GM12878 (cell line): ENCODE measurements at regions not wholly inside any gene's neighbourhood (a gene's known extent, or its start where the extent isn't known, plus 50 kb on each side); places are given as distances from the start of the nearest gene placed in this dataset.

Experiments used
- ATAC-seq: fragments of 200-7000 bp; cut with Tn5 transposase; 3 replicates; pipeline ENCODE4 v1.9.1; 2020; ENCODE audit warnings: mild to moderate bottlenecking, moderate library complexity
- BruUV-seq: library from RNA; stranded (reverse); fragments of 400-500 nt; replicated peaks from 2 replicates; lab custom pipeline; 2021; lab: Mats Ljungman, UMichigan
- CTCF ChIA-PET: fragments of 300-600 bp; sonication (Branson Sonifier 250); formaldehyde crosslinking; extraction: SDS; loops from one replicate; lab custom pipeline; 2021; ENCODE audit warnings: inconsistent platforms; lab: Yijun Ruan, JAX
- POLR2A ChIA-PET: fragments of 350-600 bp; formaldehyde crosslinking; extraction: SDS; loops from one replicate; lab custom pipeline; 2021; ENCODE audit warnings: inconsistent platforms; lab: Charles Lee
- RAD21 ChIA-PET: fragments of 300-600 bp; sonication (Branson Sonifier 250); formaldehyde crosslinking; loops from one replicate; lab custom pipeline; 2023; ENCODE audit warnings: antibody characterized with exemption; ENCODE audit not compliant: unreplicated experiment; lab: Charles Lee
- SMC1A ChIA-PET: fragments of 300-600 bp; sonication (Branson Sonifier 250); formaldehyde crosslinking; loops from one replicate; lab custom pipeline; 2023; ENCODE audit not compliant: unreplicated experiment, uncharacterized antibody; lab: Charles Lee
- DNase-seq: peaks from one replicate; pipeline ENCODE4 v3.0.0-alpha.2; 2011; ENCODE audit warnings: low read depth, low spot score
- FAIRE-seq: peaks from 3 replicates; lab custom pipeline; 2011; peaks lifted over from hg19 to GRCh38; lab: Jason Lieb, UNC
- H2AFZ ChIP-seq: 2 replicates; pipeline ENCODE4 v1.6.0; 2011; ENCODE audit warnings: low read depth, low read length, control low read depth; ENCODE audit not compliant: control insufficient read depth
- H3K27ac ChIP-seq: 2 replicates; pipeline ENCODE4 v1.5.1; 2011; ENCODE audit warnings: control low read depth; ENCODE audit not compliant: control insufficient read depth, insufficient read depth
- H3K27me3 ChIP-seq, 2 experiments: replicated peaks in 1 of 2; 2 replicates each; pipeline versions ENCODE4 v1.6.0 to v1.6.1; 2011; ENCODE audit warnings: low read length in 1 of 2; ENCODE audit not compliant: control insufficient read depth in 2 of 2, insufficient read depth in 2 of 2
- H3K36me3 ChIP-seq, 2 experiments: 2 replicates each; pipeline ENCODE4 v1.5.1; 2011; ENCODE audit warnings: low read length in 1 of 2; ENCODE audit not compliant: control insufficient read depth in 2 of 2, insufficient read depth in 2 of 2
- H3K4me1 ChIP-seq: 2 replicates; pipeline ENCODE4 v1.6.1; 2011; ENCODE audit warnings: mild to moderate bottlenecking, low read length, moderate library complexity, mixed read lengths; ENCODE audit not compliant: control insufficient read depth, insufficient read depth
- H3K4me2 ChIP-seq: 2 replicates; pipeline ENCODE4 v1.6.0; 2011; ENCODE audit warnings: control low read depth; ENCODE audit not compliant: control insufficient read depth, insufficient read depth
- H3K4me3 ChIP-seq: fragments of 200-600 bp; sonication (generic); 2 replicates; pipeline ENCODE4 v1.5.1; 2016
- H3K79me2 ChIP-seq: 2 replicates; pipeline ENCODE4 v1.6.0; 2011; ENCODE audit warnings: low read length; ENCODE audit not compliant: control insufficient read depth, insufficient read depth
- H3K9ac ChIP-seq: 2 replicates; pipeline ENCODE4 v1.8.0; 2011; ENCODE audit warnings: low read length, control low read depth, mixed read lengths; ENCODE audit not compliant: control insufficient read depth, insufficient read depth
- H3K9me3 ChIP-seq: replicated peaks from 3 replicates; pipeline ENCODE4 v1.5.1; 2011; ENCODE audit warnings: mild to moderate bottlenecking, low read length; ENCODE audit not compliant: control insufficient read depth, insufficient read depth
- H4K20me1 ChIP-seq: 2 replicates; pipeline ENCODE4 v1.6.0; 2011; ENCODE audit not compliant: control insufficient read depth, insufficient read depth
- BMI1 ChIP-seq: fragments of 450-650 bp; IDR thresholded peaks from 2 replicates; pipeline ENCODE4 v1.6.1; 2016; ENCODE audit warnings: mild to moderate bottlenecking, moderate library complexity, borderline replicate concordance
- CBX5 ChIP-seq: sonication (generic); IDR thresholded peaks from 2 replicates; pipeline ENCODE4 v1.6.1; 2016; ENCODE audit warnings: low read depth, moderate library complexity, mild to moderate bottlenecking, inconsistent platforms
- FOXM1 ChIP-seq: IDR thresholded peaks from 2 replicates; pipeline ENCODE4 v1.6.1; 2012; ENCODE audit warnings: low read depth, mild to moderate bottlenecking, inconsistent platforms, low read length, moderate library complexity
- HDAC6 ChIP-seq: fragments of 200-600 bp; sonication (generic); IDR thresholded peaks from one replicate; pipeline ENCODE4 v1.8.0; 2017; ENCODE audit warnings: antibody characterized with exemption; ENCODE audit not compliant: unreplicated experiment
- IKZF2 ChIP-seq, 2 experiments: fragments of 450-650 bp; IDR thresholded peaks; 2 replicates each; pipeline ENCODE4 v1.6.1; 2017; ENCODE audit warnings: mild to moderate bottlenecking in 2 of 2, moderate library complexity in 2 of 2
- KLF5 ChIP-seq: fragments of 450-650 bp; IDR thresholded peaks from 2 replicates; pipeline ENCODE4 v1.6.1; 2014; ENCODE audit warnings: mild to moderate bottlenecking; ENCODE audit not compliant: partially characterized antibody
- LARP7 ChIP-seq: fragments of 450-650 bp; IDR thresholded peaks from 2 replicates; pipeline ENCODE4 v1.6.1; 2017; ENCODE audit warnings: mild to moderate bottlenecking
- MEF2A ChIP-seq: IDR thresholded peaks from 2 replicates; pipeline ENCODE4 v1.6.1; 2011; ENCODE audit warnings: low read depth, mild to moderate bottlenecking, low read length, moderate library complexity; ENCODE audit not compliant: insufficient read depth
- MTA2 ChIP-seq: fragments of 450-650 bp; IDR thresholded peaks from 2 replicates; pipeline ENCODE4 v1.6.1; 2016; ENCODE audit warnings: low read depth, mild to moderate bottlenecking, moderate library complexity
- NFXL1 ChIP-seq: fragments of 450-650 bp; IDR thresholded peaks from 2 replicates; pipeline ENCODE4 v1.6.1; 2017; ENCODE audit warnings: antibody characterized with exemption, mild to moderate bottlenecking, borderline replicate concordance
- NFYB ChIP-seq: IDR thresholded peaks from 2 replicates; pipeline ENCODE4 v1.6.1; 2011; ENCODE audit warnings: low read depth, mild to moderate bottlenecking, low read length, improper control_type of control experiment, moderate library complexity; ENCODE audit not compliant: insufficient read depth
- RCOR1 ChIP-seq: conservative IDR thresholded peaks from 2 replicates; pipeline ENCODE4 v1.6.1; 2012; ENCODE audit warnings: low read depth, low read length, improper control_type of control experiment
- SMARCA5 ChIP-seq: fragments of 450-650 bp; IDR thresholded peaks from 2 replicates; pipeline ENCODE4 v1.6.1; 2017; ENCODE audit warnings: mild to moderate bottlenecking
- SP1 ChIP-seq: IDR thresholded peaks from one replicate; pipeline ENCODE4 v1.6.1; 2011; ENCODE audit warnings: low read depth, low read length
- STAT1 ChIP-seq: fragments of 450-650 bp; conservative IDR thresholded peaks from 2 replicates; pipeline ENCODE4 v1.6.1; 2014; ENCODE audit warnings: antibody characterized with exemption, mild to moderate bottlenecking
- YY1 ChIP-seq: IDR thresholded peaks from 2 replicates; pipeline ENCODE4 v1.6.1; 2011; ENCODE audit warnings: low read depth, mild to moderate bottlenecking, low read length
- WGBS: methylation state at CpG from one replicate; pipeline ENCODE4 v1.1.6; 2016; ENCODE audit warnings: low lambda C conversion rate; ENCODE audit not compliant: insufficient replicate concordance, insufficient coverage; ENCODE audit errors: missing lambda C conversion rate; 5-methylcytosine and 5-hydroxymethylcytosine counted together
- in situ Hi-C: fragments of 300-500 bp; cut with MboI; formaldehyde crosslinking; loops from 9 replicates; pipeline ENCODE4 v1.14.3; 2018; ENCODE audit warnings: mixed read lengths
- intact Hi-C: fragments of 100-400 bp; cut with micrococcal nuclease; formaldehyde crosslinking; loops from one replicate; pipeline ENCODE4 v1.14.2; 2022; ENCODE audit not compliant: unreplicated experiment
- TF ChIP-seq, protein P1 (sequence below): IDR thresholded peaks from 2 replicates; pipeline ENCODE4 v1.6.1; 2012; ENCODE audit warnings: low read depth, low read length, improper control_type of control experiment
- TF ChIP-seq, protein P2 (sequence below): fragments of 450-650 bp; IDR thresholded peaks from 2 replicates; pipeline ENCODE4 v1.6.1; 2017; ENCODE audit warnings: antibody characterized with exemption, mild to moderate bottlenecking, moderate library complexity

DNA sequence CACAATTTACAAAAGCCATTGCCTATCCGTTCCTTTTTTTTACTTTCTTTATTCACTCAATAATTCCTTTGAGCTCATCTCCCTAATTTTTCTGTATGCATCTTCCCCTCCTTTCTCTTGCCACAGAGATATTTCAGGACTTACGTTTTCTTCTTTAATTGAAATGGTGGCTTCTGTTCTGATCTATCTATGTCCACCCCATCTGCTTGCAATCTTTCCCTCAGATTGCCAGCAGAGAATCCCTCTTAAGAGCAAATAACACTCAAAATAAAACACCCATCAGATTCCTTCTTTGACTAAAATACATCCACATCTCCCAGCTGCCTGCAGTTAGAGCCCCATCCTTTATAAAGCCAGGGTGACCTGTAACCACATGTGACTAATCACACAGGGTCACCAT, 478.6 kb downstream of the EFNB2 start (continued):
- no peak for TF ChIP-seq RCOR1
- TF ChIP-seq, protein P1, sequence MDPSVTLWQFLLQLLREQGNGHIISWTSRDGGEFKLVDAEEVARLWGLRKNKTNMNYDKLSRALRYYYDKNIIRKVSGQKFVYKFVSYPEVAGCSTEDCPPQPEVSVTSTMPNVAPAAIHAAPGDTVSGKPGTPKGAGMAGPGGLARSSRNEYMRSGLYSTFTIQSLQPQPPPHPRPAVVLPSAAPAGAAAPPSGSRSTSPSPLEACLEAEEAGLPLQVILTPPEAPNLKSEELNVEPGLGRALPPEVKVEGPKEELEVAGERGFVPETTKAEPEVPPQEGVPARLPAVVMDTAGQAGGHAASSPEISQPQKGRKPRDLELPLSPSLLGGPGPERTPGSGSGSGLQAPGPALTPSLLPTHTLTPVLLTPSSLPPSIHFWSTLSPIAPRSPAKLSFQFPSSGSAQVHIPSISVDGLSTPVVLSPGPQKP = no peak
- no peak for TF ChIP-seq YY1

DNA sequence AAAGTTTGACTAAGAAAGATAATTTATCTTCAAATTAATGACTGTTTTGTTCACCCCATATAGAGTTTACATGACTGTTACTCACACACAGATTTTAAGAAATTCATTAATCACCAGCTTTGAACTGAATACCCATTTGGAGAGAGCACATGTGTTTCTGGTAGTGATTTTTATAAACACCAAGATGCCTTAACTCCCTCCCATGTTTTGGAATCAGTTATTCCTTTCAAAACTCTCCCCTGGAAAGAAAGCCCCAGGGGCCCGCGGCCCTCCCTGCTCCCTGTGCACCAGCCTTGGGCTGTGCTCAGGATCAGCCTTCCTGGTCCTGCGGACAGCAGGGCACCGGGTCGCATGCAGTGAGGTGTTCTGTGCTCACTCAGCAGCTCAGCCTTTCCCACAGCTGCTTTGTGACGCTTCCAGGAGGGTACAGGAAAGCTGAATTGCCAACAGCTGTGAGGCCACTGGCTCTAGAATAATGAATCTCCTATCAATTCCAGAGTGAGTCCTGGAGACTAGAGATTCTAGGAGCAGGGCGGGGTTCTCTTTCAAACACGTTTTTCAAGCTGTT, 483.2 kb downstream of the EFNB2 start:
- SMC1A ChIA-PET = interaction anchor here (0.5 kb wide), 1 partner anchor 32 kb away, joined by 3 read pairs; no protein-coding TSS in a partner anchor
- CTCF ChIA-PET = no interaction called here

More for the DNA sequence above, 483.2 kb downstream of the EFNB2 start:
- Histone ChIP-seq H4K20me1 (no peaks in the 10 kb centered on the region), H3K9ac (no peak overlapping the region), H3K27ac (no peak overlapping the region), H3K27me3 (no peaks in the 10 kb centered on the region), H3K79me2 (no peaks in the 10 kb centered on the region), H2AFZ (no peak overlapping the region), H3K4me3 (no peak overlapping the region), H3K36me3 (no peaks in the 10 kb centered on the region), H3K4me2 (no peak overlapping the region), H3K9me3 (no peaks in the 10 kb centered on the region), H3K4me1 (no peaks in the 10 kb centered on the region)
- ATAC-seq (no peak), FAIRE-seq (no peak), DNase-seq (no peak)
- ChIA-PET POLR2A (interaction anchor here (0.9 kb wide), 1 partner anchor 15 kb away, joined by 3 read pairs; no protein-coding TSS in a partner anchor), RAD21 (no interaction called here)
- intact Hi-C loops = no loop called here
- BruUV-seq = no TSS peak
- 24% methylated on average over 8 of the region's 8 CpGs for WGBS
- in situ Hi-C loops = no loop called here
- TF ChIP-seq, protein P2, sequence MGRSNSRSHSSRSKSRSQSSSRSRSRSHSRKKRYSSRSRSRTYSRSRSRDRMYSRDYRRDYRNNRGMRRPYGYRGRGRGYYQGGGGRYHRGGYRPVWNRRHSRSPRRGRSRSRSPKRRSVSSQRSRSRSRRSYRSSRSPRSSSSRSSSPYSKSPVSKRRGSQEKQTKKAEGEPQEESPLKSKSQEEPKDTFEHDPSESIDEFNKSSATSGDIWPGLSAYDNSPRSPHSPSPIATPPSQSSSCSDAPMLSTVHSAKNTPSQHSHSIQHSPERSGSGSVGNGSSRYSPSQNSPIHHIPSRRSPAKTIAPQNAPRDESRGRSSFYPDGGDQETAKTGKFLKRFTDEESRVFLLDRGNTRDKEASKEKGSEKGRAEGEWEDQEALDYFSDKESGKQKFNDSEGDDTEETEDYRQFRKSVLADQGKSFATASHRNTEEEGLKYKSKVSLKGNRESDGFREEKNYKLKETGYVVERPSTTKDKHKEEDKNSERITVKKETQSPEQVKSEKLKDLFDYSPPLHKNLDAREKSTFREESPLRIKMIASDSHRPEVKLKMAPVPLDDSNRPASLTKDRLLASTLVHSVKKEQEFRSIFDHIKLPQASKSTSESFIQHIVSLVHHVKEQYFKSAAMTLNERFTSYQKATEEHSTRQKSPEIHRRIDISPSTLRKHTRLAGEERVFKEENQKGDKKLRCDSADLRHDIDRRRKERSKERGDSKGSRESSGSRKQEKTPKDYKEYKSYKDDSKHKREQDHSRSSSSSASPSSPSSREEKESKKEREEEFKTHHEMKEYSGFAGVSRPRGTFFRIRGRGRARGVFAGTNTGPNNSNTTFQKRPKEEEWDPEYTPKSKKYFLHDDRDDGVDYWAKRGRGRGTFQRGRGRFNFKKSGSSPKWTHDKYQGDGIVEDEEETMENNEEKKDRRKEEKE = no peak
- no peak for TF ChIP-seq BMI1
- TF ChIP-seq LARP7 = no peak
- no peak for TF ChIP-seq KLF5
- no peak for TF ChIP-seq MEF2A
- no peak for TF ChIP-seq MTA2
- no peak for TF ChIP-seq CBX5
- TF ChIP-seq NFXL1 = no peak
- TF ChIP-seq SMARCA5 = no peak
- TF ChIP-seq IKZF2 (IDR thresholded peaks at IDR 0.05) = no peak
- TF ChIP-seq, protein P1 = no peak
- TF ChIP-seq SP1 = no peak
- TF ChIP-seq NFYB = no peak
- TF ChIP-seq HDAC6 = no peak
- TF ChIP-seq STAT1 = no peak
- no peak for TF ChIP-seq FOXM1
